Transverse colon (tissue), 4 donors: ENCODE measurements at regions not wholly inside any gene's neighbourhood (a gene's known extent, or its start where the extent isn't known, plus 50 kb on each side); places are given as distances from the start of the nearest gene placed in this dataset.

Experiments used
- EP300 ChIP-seq: sonication (generic); formaldehyde crosslinking; IDR thresholded peaks from one replicate; pipeline ENCODE4 v1.6.1; 2017; ENCODE audit warnings: antibody characterized with exemption, low read depth
- POLR2A ChIP-seq: fragments of 450-650 bp; IDR thresholded peaks from one replicate; pipeline ENCODE4 v1.6.1; 2016; ENCODE audit warnings: antibody characterized with exemption, mild to moderate bottlenecking, moderate library complexity
- POLR2AphosphoS5 ChIP-seq, 3 donors: sonication (generic); formaldehyde crosslinking; IDR thresholded peaks; one replicate each; pipeline ENCODE4 v1.6.1; 2016; ENCODE audit warnings: antibody characterized with exemption in 3 of 3
- TF ChIP-seq, protein P1 (sequence below), 5 experiments: fragments of 200-600 bp in 3 of 5; fragments of 450-650 bp in 2 of 5; sonication (generic) in 3 of 5; IDR thresholded peaks; 1 replicate in 2 of 5; 2 replicates in 3 of 5; pipeline ENCODE4 v1.5.1; 2016 to 2017; ENCODE audit warnings: antibody characterized with exemption in 5 of 5, inconsistent platforms in 3 of 5, mild to moderate bottlenecking in 2 of 5, moderate library complexity in 1 of 5

DNA sequence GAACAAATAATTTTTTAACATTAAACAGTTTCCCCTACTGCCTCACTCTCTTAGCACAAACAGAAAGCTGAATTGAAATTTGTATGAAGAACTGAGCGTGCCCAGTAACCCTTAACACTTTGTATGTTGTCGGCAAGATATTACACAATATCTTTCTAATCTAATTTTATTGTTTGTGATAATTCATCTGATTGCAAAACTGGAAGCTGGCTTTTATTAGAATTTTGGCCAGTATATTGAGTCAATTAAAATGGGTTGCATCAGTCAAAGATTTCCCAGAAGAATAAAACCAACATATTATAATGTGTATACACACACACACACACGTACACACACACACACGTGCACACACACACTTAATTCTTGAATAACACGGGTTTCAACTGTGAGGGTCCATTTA, 2332.1 kb downstream of the PCDH7 start:
- TF ChIP-seq, protein P1, sequence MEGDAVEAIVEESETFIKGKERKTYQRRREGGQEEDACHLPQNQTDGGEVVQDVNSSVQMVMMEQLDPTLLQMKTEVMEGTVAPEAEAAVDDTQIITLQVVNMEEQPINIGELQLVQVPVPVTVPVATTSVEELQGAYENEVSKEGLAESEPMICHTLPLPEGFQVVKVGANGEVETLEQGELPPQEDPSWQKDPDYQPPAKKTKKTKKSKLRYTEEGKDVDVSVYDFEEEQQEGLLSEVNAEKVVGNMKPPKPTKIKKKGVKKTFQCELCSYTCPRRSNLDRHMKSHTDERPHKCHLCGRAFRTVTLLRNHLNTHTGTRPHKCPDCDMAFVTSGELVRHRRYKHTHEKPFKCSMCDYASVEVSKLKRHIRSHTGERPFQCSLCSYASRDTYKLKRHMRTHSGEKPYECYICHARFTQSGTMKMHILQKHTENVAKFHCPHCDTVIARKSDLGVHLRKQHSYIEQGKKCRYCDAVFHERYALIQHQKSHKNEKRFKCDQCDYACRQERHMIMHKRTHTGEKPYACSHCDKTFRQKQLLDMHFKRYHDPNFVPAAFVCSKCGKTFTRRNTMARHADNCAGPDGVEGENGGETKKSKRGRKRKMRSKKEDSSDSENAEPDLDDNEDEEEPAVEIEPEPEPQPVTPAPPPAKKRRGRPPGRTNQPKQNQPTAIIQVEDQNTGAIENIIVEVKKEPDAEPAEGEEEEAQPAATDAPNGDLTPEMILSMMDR (IDR thresholded peaks at IDR 0.05): no peak
- TF ChIP-seq POLR2A: no peak
- TF ChIP-seq POLR2AphosphoS5 (IDR thresholded peaks at IDR 0.05): no peak
- no peak for TF ChIP-seq EP300
